HS-5 (cell line): ENCODE measurements at regions not wholly inside any gene's neighbourhood (a gene's known extent, or its start where the extent isn't known, plus 50 kb on each side); places are given as distances from the start of the nearest gene placed in this dataset.
A peak's percentile ranks its signal among the peaks of the same experiment; 100 is the strongest.

ENCODE experiments used
- DNase-seq: peaks from one replicate; pipeline ENCODE4 v3.0.0-alpha.2; 2012; ENCODE audit warnings: low read depth

DNA sequence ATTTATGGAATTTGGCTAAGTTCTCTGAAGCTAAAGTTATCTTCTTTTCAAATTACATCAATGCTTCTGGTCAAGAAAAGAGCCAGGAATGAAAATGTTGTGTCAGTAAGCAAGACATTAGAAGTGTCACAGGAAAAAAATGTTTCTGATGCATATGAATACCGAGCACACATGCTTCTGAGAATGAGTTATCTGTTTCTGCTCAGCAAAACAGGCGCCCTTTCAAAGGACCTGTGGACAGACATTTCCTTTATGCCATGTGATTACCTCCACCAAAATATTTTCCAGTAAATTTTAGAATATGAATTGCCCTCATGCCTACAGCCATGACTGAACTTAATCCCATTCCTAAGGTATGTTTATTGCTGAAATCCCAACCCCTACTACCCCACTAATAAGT lies 55.4 kb upstream of the RNF180 start:
- no peak for DNase-seq

DNA sequence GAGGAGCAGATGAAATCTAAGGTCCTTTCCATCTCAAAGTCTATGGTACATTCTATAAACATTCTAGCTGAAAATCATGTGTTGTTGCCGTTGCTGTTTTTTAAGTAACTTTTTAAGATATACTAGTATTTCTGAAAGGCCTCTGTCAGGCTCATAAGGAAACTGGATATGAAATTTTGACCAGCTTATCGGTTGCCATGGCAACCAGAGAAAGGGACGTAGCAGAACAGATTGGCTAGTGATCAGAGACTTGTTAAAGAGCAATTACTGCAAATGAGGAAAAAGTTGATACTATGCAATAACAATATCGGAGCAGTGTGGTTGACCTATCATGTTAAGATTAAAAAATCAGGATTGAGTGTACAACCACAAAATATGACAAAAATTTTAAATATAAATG lies 57.0 kb upstream of the RNF180 start:
- no peak for DNase-seq

DNA sequence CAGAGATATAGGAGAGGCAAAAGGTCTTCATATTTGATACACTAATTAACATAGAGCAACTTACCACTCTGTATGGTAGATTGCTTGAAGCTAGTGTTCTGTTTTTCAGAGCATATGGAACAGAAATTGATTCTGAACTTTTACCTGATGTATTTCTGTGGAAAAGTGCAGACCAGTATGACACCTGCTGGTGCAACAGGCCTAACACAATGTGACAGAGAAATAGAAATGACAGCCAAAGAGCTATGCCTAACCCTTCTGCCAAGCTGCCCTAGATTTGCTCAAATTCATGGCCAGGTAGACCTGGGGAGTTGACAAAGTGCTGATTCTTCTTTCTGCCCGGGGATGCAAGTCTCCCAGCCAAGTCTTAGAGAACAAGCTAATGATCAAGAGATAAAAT lies 65.4 kb upstream of the RNF180 start:
- DNase-seq: no peak

DNA sequence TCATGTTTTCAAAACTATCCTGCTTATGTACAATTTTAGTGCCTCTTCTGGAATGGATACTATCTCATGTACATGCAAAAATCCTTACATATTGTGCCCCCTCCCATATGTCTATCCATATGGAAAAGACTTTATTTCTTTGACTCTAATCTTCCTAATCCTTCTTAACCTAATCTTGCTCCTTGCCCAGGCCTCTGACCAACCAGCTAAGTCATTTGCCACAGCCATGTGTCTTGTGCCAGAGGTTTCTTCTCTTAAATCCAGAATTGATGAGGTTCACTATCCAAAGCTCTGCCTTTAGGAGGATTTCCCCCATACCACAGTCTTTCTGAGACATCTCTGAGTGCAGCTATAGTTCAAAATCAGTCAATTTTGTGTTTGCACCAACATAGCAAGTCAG lies 68.9 kb upstream of the RNF180 start:
- no peak for DNase-seq

DNA sequence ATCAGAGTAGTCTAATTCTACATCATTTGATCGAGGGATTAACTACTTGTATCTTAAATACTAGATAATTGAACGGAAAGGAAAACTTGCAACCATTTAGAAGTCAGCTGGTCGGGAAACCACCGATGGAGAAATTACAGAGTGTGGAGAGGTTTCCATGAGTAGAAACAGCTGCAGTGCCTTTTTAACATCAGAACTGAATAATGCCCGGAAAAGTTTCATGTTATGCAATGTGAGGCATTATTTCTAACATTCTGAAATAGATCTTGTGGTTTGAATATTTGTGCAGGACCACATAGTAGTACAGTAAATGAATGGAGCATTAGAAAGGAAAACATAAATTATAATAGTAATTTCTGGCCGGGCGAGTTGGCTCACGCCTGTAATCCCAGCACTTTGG lies 88.1 kb upstream of the RNF180 start:
- no peak for DNase-seq

DNA sequence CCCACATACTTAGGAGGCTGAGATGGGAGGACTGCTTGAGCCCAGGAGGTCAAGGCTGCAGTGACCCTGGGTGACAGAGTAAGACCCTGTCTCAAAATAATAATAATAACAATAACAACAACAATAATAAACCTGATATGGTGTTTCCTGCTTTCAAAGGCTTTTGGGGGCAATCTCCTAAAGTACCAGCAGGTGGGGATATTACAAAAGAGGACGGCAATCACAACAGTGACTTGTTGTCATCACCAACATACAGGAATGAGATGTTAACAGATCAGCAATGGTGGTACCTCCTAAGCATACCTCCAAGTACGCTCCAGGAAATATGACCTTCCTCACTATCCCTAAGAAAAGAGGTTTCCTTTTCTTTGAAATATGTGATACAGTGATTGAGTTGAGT lies 91.1 kb upstream of the RNF180 start:
- DNase-seq: peak; percentile 30

DNA sequence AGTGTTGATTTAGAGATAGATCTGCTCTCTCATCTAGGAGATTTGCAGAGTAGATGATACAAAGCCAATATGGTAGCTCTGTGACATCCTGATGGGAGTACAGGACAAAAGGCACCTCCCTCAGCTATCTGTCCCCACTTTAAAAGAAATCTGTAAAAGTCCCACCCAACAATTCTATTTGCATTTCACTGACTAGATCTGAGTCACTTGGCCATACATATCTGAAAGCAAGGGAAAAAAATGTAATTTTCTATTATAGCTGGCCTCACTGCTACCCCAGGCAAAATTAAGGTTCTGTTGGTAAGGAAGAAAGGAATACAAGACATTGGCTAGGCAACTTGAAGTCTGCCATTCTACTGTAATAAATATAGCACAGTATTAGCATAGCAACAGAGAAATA lies 96.2 kb upstream of the RNF180 start:
- DNase-seq: no peak

DNA sequence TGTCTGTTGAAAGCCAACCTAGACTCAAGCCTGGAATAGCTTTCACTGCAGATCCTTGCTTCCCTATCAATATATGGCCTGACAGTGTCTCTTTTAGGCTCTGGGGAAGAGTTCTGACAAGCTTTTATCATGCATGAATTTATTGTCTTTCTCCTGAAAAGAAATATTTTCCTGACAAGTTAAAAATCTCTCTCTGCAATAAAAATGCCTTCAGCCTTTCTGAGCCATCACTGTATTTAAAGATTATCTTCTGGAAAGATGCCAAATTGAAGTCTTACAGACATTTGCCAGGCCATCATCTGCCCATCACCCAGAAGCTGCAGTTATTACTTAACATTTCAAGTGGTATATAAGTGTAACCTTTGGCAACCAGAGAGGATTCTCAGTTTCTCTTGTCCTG lies 88.1 kb upstream of the HTR1A start:
- no peak for DNase-seq

DNA sequence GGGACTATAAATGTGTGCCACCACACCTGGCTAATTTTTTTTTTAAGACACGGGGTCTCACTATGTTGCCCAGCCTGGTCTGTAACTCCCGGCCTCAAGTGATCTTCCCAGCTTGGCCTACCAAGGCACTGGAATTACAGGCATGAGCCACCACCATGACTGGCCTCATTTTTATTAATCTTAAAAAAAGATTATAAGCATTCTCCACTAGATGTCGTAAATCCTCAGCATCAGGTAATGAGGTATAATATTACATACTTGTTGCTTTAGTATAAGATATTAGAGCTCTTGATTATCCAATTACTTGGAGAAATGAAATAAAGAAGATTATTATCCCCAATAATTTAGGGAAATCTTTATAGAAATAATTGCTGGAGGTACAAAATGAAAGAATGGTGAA lies 78.2 kb upstream of the HTR1A start:
- no peak for DNase-seq

DNA sequence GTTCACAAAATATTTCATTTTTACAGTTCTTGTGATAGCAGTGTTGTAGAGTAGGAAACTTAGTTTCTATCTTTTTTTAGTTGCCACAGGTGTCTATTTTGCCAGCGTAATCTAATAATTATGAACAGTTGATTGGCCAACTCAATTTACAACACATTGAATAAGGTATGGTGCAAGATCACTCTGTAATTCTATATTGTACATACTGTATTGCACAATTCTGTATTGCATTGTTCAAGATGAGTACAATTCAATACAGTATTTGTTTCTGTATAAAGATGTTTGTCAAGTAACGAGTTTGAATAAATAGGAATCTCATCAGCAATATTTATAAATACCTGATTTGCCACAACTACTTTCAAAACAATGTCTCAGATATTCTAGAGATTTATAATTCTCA lies 64.2 kb upstream of the HTR1A start:
- DNase-seq: no peak

DNA sequence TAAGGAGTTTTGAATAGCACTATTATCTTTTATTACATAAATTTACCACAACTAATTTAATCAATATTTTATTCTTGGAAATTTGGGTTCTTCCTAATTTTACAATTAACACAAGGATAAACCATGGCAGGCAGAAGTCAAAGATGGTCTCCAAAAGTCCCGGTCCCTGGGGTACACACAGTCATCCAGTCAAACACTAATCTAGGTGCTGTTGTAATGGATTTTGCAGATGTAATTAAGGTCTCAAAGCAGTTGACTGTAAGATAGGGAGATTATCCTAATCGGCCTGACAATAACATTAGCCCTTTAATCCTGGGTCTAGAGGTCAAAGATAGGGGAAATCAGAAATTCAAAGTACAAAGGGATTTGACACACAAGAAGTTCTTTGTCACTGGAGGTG lies 57.5 kb upstream of the HTR1A start:
- DNase-seq: no peak

DNA sequence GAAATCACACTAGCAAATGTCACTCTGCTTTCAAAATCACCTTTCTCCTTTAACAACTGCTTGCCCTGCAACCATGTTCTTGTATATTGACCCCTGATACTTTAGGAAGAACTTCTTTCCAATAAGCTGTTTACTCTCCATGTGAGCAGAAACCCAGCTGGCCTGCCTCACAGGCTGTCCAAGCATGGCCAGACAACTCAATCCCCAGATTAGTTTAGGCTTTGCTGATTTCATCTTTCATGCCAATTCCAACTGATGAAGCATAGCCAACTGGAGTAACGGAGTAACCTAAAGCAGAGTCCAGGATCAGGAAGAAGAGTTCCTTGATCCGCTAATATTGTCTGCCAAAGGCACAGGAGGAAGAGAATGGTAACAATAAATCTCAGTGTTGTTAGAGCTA lies 56.7 kb upstream of the HTR1A start:
- no peak for DNase-seq

DNA sequence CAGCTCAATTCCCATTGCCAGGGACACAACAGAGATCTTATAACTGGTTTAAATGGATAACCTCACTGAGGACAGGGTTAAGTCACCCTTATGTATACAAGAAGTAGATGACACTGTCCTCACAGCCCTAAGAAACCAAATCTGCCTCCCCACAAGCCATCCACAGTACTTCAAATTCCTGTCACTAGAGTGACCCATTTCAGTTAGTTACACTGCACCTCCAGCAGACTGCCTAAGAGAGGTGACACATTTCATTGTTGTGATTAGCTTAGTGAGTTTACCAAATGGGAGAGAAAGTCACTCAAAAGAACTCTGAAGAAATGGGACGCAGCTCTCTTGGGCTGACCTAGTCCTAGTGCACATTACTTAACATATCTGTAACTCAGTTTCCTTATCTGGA lies 53.6 kb upstream of the HTR1A start:
- DNase-seq: no peak
